ENCODE measurements at regions not wholly inside any gene's neighbourhood (a gene's known extent, or its start where the extent isn't known, plus 50 kb on each side); places are given as distances from the start of the nearest gene placed in this dataset.

GRCh38 chr22:48503035-48503625 lies 1324.5 kb downstream of the BRD1 start:
- H3K36me3 Mint-ChIP-seq (ENCODE audit: low read depth): no peaks in the 10 kb centered on the region
- H3K27me3 Mint-ChIP-seq (ENCODE audit: low read depth): no peaks in the 10 kb centered on the region
- H3K4me3 Mint-ChIP-seq: no peak overlapping the region
- no peaks in the 10 kb centered on the region for H3K9me3 Mint-ChIP-seq
- peaks cover 20% of the 10 kb centered on the region for H3K4me1 Mint-ChIP-seq
- TF ChIP-seq CTCF (conservative IDR thresholded peaks at IDR 0.05): no peak
- DNase-seq (ENCODE audit: low read depth, low spot score): no peak
- no peak overlapping the region for H3K27ac Mint-ChIP-seq (ENCODE audit: unreplicated experiment)

- H3K9me3 Mint-ChIP-seq: no peaks in the 10 kb centered on the region
- H3K27ac Mint-ChIP-seq (ENCODE audit: unreplicated experiment): no peak overlapping the region
- no peaks in the 10 kb centered on the region for H3K27me3 Mint-ChIP-seq (ENCODE audit: low read depth)
- peaks cover 20% of the 10 kb centered on the region for H3K4me1 Mint-ChIP-seq
- H3K4me3 Mint-ChIP-seq: no peak overlapping the region
- no peak for DNase-seq (ENCODE audit: low read depth, low spot score)
- no peak for TF ChIP-seq CTCF (conservative IDR thresholded peaks at IDR 0.05)
- H3K36me3 Mint-ChIP-seq (ENCODE audit: low read depth): no peaks in the 10 kb centered on the region
Measured at GRCh38 chr22:48501231-48501750, 1326.4 kb downstream of the BRD1 start.

GRCh38 chr22:48500471-48501230 lies 1327.0 kb downstream of the BRD1 start:
- Mint-ChIP-seq H3K27me3 (ENCODE audit: low read depth) (no peaks in the 10 kb centered on the region), H3K27ac (ENCODE audit: unreplicated experiment) (no peak overlapping the region), H3K4me3 (no peak overlapping the region), H3K4me1 (peaks cover 24% of the 10 kb centered on the region), H3K9me3 (no peaks in the 10 kb centered on the region), H3K36me3 (ENCODE audit: low read depth) (no peaks in the 10 kb centered on the region)
- no peak for DNase-seq (ENCODE audit: low read depth, low spot score)
- TF ChIP-seq CTCF (conservative IDR thresholded peaks at IDR 0.05): no peak

- Mint-ChIP-seq H3K4me1 (peaks cover 24% of the 10 kb centered on the region), H3K27me3 (ENCODE audit: low read depth) (no peaks in the 10 kb centered on the region)
Measured at GRCh38 chr22:48499456-48500425, 1327.9 kb downstream of the BRD1 start.

More at GRCh38 chr22:48499456-48500425, 1327.9 kb downstream of the BRD1 start:
- DNase-seq (ENCODE audit: low read depth, low spot score): no peak
- H3K4me3 Mint-ChIP-seq: no peak overlapping the region
- TF ChIP-seq CTCF (conservative IDR thresholded peaks at IDR 0.05): no peak
- H3K9me3 Mint-ChIP-seq: no peaks in the 10 kb centered on the region
- H3K36me3 Mint-ChIP-seq (ENCODE audit: low read depth): no peaks in the 10 kb centered on the region
- H3K27ac Mint-ChIP-seq (ENCODE audit: unreplicated experiment): no peak overlapping the region

All from neural crest cell (in vitro differentiated cells).